ENCODE measurements at regions not wholly inside any gene's neighbourhood (a gene's known extent, or its start where the extent isn't known, plus 50 kb on each side); places are given as distances from the start of the nearest gene placed in this dataset.

GRCh38 chr13:68048802-68049359, 818.7 kb upstream of the PCDH9 start:
- 66% methylated on average over 2 of the region's 3 CpGs for WGBS (ENCODE audit: insufficient coverage)
- no peak for ATAC-seq
- intact Hi-C loops (cut with micrococcal nuclease), result no loop called here

GRCh38 chr13:68047889-68048288, 817.8 kb upstream of the PCDH9 start:
- ATAC-seq, result no peak
- H3K4me1 ChIP-seq (ENCODE audit: control insufficient read depth, insufficient read depth, low read length), result no peaks in the 10 kb centered on the region
- peaks cover 13% of the 10 kb centered on the region for H3K36me3 Mint-ChIP-seq
- intact Hi-C loops (cut with micrococcal nuclease), result no loop called here
- H3K27me3 Mint-ChIP-seq (ENCODE audit: low read depth in 2 of 2), result no peaks in the 10 kb centered on the region
- H3K27ac ChIP-seq (ENCODE audit: low read length), result no peak overlapping the region
- no peak overlapping the region for H3K4me3 Mint-ChIP-seq
- H3K4me1 Mint-ChIP-seq, result no peaks in the 10 kb centered on the region
- no peak overlapping the region for H3K27ac Mint-ChIP-seq
- no peaks in the 10 kb centered on the region for H3K27me3 ChIP-seq (ENCODE audit: control insufficient read depth, insufficient read depth, low read length)
- no peaks in the 10 kb centered on the region for H3K9me3 ChIP-seq (ENCODE audit: control insufficient read depth, insufficient read depth, low read length)
- DNase-seq, result no peak
- 76% methylated on average over 2 of the region's 3 CpGs for WGBS (ENCODE audit: insufficient coverage)
- no peak for TF ChIP-seq CTCF (IDR thresholded peaks at IDR 0.05)
- no peaks in the 10 kb centered on the region for H3K36me3 ChIP-seq (ENCODE audit: control insufficient read depth, insufficient read depth, low read length)
- no peak overlapping the region for H3K4me3 ChIP-seq (ENCODE audit: low read length)
- peaks cover 9 to 24% of the 10 kb centered on the region in 2 donors for H3K9me3 Mint-ChIP-seq

More at GRCh38 chr13:68048802-68049359, 818.7 kb upstream of the PCDH9 start:
- Mint-ChIP-seq H3K36me3 (peaks cover 7% of the 10 kb centered on the region), H3K9me3 (peaks cover 7 to 19% of the 10 kb centered on the region in 2 donors), H3K27me3 (ENCODE audit: low read depth in 2 of 2) (no peaks in the 10 kb centered on the region), H3K4me1 (no peaks in the 10 kb centered on the region), H3K4me3 (no peak overlapping the region), H3K27ac (no peak overlapping the region)
- Histone ChIP-seq H3K27ac (ENCODE audit: low read length) (no peak overlapping the region), H3K4me3 (ENCODE audit: low read length) (no peak overlapping the region), H3K36me3 (ENCODE audit: control insufficient read depth, insufficient read depth, low read length) (no peaks in the 10 kb centered on the region), H3K9me3 (ENCODE audit: control insufficient read depth, insufficient read depth, low read length) (no peaks in the 10 kb centered on the region), H3K4me1 (ENCODE audit: control insufficient read depth, insufficient read depth, low read length) (no peaks in the 10 kb centered on the region), H3K27me3 (ENCODE audit: control insufficient read depth, insufficient read depth, low read length) (no peaks in the 10 kb centered on the region)
- TF ChIP-seq CTCF (IDR thresholded peaks at IDR 0.05), result no peak
- DNase-seq, result no peak

GRCh38 chr13:68046903-68047302, 816.8 kb upstream of the PCDH9 start:
- Histone ChIP-seq H3K27ac (ENCODE audit: low read length) (no peak overlapping the region), H3K36me3 (ENCODE audit: control insufficient read depth, insufficient read depth, low read length) (no peaks in the 10 kb centered on the region), H3K4me3 (ENCODE audit: low read length) (no peak overlapping the region), H3K27me3 (ENCODE audit: control insufficient read depth, insufficient read depth, low read length) (no peaks in the 10 kb centered on the region), H3K4me1 (ENCODE audit: control insufficient read depth, insufficient read depth, low read length) (no peaks in the 10 kb centered on the region), H3K9me3 (ENCODE audit: control insufficient read depth, insufficient read depth, low read length) (no peaks in the 10 kb centered on the region)
- no peak for DNase-seq
- intact Hi-C loops (cut with micrococcal nuclease), result no loop called here
- peaks cover 13% of the 10 kb centered on the region for H3K36me3 Mint-ChIP-seq
- H3K27me3 Mint-ChIP-seq (ENCODE audit: low read depth in 2 of 2), result no peaks in the 10 kb centered on the region
- H3K9me3 Mint-ChIP-seq, result peaks cover 9 to 23% of the 10 kb centered on the region in 2 donors
- H3K4me3 Mint-ChIP-seq, result no peak overlapping the region
- no peaks in the 10 kb centered on the region for H3K4me1 Mint-ChIP-seq
- ATAC-seq, result no peak
- no peak overlapping the region for H3K27ac Mint-ChIP-seq
- no peak for TF ChIP-seq CTCF (IDR thresholded peaks at IDR 0.05)
- 100% methylated on average over 1 of the region's 2 CpGs for WGBS (ENCODE audit: insufficient coverage)

GRCh38 chr13:68030152-68030809, 800.1 kb upstream of the PCDH9 start:
- H3K27me3 Mint-ChIP-seq (ENCODE audit: low read depth in 2 of 2), result no peaks in the 10 kb centered on the region
- ATAC-seq (no peak), DNase-seq (no peak)
- H3K4me3 Mint-ChIP-seq, result no peak overlapping the region
- no peaks in the 10 kb centered on the region for H3K4me1 Mint-ChIP-seq
- H3K36me3 ChIP-seq (ENCODE audit: control insufficient read depth, insufficient read depth, low read length), result no peaks in the 10 kb centered on the region
- H3K4me1 ChIP-seq (ENCODE audit: control insufficient read depth, insufficient read depth, low read length), result no peaks in the 10 kb centered on the region
- no peaks in the 10 kb centered on the region for H3K36me3 Mint-ChIP-seq
- WGBS (ENCODE audit: insufficient coverage), result 70% methylated on average over 1 of the region's 1 CpG
- H3K9me3 ChIP-seq (ENCODE audit: control insufficient read depth, insufficient read depth, low read length), result peaks cover 5% of the 10 kb centered on the region
- H3K4me3 ChIP-seq (ENCODE audit: low read length), result no peak overlapping the region
- peaks cover 7 to 23% of the 10 kb centered on the region in 2 donors for H3K9me3 Mint-ChIP-seq
- H3K27ac ChIP-seq (ENCODE audit: low read length), result no peak overlapping the region
- intact Hi-C loops (cut with micrococcal nuclease), result no loop called here
- no peak for TF ChIP-seq CTCF (IDR thresholded peaks at IDR 0.05)
- H3K27ac Mint-ChIP-seq, result no peak overlapping the region
- no peaks in the 10 kb centered on the region for H3K27me3 ChIP-seq (ENCODE audit: control insufficient read depth, insufficient read depth, low read length)

Data from natural killer cell (primary cell).